8988T (cell line): ENCODE measurements at regions not wholly inside any gene's neighbourhood (a gene's known extent, or its start where the extent isn't known, plus 50 kb on each side); places are given as distances from the start of the nearest gene placed in this dataset.
A peak's percentile ranks its signal among the peaks of the same experiment; 100 is the strongest.

Experiments used
- DNase-seq: peaks from one replicate; pipeline ENCODE4 v3.0.0; 2011

DNA sequence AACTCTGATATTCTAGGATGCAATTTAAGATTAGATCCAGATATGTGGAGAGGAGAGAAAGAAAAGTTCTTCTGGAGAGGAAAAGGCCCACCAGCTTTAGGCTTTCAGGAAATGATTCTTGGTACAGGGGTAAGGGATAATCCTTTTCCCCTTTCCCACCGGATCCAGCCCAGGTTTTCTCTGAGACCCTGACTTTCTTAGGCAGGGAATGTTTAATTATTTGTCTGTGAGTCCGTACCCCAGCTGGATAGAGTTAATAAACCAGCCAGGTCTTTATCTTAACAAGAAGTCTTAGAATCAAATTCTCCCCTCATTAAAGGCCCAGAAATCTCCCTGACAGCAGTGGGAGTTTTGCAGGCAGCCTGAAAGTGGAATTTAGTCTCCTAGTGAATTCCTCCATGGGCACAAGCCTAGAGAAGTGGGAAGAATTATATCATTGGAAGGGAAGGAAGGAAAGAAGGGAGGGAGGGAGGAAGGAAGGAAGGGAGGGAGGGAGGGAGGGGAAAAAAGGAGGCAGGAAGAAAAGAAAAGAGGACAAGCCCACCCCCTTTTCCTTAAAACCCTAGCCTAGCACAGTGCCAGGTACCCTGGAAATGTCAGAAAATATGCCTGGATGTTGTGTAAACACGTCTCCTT lies 189.0 kb downstream of the PLPP3 start:
- no peak for DNase-seq

DNA sequence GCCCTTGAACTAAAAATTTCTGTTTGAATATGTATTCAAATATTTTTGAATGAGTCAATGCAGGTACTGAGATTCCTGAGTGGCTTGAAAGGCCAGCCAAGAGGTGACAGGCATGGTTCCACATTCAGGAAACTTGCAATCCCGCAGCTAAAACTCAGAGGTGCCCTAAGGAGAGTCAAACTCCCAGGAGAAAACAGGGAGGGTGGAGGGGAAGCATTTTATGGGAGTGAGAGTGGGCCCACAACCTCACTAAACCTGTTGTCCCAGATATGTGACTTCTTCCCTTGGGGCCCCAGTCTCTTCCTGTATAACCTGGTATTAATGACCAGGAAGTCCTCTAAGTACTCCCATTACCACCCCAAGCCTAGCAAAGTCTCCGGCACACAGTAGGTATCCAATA lies 189.6 kb downstream of the PLPP3 start:
- no peak for DNase-seq

DNA sequence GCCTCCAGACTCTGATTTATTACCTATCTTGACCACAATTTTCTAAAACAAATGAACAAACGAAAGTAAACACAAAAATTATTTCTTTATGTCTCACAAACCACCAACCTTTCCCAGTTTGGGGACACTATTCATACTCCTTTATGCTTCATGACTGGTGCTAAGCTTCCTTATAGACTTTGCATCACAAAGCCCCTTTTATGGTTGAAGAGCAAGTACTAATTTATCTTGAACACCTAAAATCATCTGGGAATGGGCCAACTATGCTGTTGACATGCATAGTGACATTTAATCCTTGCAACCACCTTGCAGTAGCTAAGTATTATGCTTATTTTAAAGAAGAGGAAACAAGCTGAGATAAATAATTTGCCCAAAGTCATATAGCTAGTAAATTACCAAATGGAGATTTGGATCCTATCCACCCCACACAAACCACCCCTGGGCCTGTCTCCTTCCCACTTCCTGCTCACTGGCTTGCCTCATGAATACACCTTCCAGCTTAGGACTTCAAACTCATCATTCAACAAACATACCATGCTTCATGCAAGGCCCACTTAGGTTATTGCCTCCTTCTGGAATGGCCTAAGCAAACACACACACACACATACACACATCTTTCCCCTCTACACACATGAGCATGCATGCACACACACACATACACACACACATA lies 192.2 kb downstream of the PLPP3 start:
- DNase-seq = no peak

DNA sequence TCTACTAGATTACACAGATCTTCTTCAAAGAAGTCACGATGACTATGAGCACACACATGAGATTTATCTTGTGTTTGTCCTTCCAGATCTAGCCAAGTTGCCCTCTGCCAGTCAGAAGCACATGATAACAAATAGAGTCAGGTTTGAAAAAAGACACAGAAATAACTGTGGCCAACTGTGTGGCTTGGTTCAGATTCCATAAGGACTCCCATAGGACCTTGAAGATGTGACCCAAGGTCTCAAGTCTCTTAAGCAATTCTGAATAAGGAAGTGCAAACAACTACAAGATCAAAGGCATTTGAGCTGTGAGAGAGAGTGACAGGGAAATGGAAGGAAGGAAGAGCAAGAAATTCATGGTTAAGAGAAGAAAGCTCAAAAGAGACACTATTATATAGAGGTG lies 194.0 kb downstream of the PLPP3 start:
- DNase-seq = no peak

DNA sequence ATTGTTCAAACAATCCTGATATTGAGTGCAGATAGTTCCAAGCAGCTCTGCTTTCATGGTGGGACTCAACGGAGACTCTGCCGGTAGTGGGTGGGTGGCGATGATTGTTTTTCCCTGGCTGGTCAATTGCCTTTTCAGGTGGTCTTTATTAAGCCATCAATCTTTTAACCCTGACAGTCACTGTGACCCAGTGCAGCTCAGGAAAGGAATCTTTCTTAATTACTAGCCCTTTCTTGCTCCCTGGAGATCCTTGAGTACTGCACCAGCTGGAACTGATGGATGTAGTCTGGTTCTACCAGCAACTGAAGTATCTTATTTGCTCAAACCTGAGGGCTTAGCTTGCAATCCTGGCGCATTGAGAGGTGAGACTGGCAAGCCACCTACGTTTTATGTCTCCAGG lies 196.4 kb downstream of the PLPP3 start:
- DNase-seq = no peak

DNA sequence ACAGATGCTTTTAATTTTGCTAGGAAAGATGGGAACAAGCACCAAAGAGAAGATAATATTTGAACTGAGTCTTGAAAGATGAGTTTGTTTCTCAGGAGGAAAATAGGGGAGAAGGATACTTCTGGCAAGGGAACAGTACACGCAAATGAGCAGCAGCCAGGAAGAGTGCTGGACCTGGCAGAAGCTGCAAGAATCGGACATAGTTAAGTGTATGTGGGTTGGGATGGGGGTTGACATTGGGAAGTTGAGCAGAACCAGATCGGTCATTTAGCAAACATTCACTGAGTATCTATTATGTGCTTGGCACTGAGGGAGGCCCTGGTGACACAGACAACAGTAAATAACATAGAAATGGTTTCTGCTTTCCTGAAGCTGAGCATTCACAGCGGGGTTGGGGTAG lies 198.8 kb downstream of the PLPP3 start:
- no peak for DNase-seq

DNA sequence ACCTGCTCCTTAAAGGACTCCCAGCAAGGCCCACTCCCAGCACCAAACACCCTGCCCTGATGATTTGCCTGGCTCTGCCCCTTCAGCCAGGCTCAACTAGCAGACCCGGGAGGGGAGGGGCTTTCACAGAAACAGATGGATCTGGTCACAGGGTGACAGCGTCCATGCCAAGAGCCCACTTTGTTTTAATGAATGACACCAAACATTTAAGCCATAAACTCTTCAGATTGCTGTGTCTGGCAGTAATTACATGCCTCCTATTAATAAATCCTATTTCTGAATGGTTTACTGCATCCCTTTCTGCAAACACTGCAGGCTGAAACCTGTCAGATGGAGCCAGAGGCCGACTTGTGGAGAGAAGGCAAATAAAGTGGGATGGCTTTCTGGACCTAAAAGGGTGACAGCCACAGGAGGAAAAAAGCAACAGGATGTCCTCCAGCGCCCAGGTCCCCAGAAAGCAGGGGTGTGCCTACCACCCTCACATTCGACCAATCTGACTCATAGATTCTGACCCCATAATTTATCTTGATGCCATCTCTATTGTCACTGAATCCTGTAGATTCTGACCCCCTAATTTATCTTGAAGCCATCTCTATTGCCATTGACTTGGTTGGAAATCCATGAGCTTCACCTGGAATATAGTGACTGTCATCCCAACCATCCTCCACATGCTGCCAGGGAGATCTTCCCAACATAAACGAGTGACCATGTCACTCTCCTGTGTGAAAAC lies 200.9 kb downstream of the PLPP3 start:
- DNase-seq = no peak

DNA sequence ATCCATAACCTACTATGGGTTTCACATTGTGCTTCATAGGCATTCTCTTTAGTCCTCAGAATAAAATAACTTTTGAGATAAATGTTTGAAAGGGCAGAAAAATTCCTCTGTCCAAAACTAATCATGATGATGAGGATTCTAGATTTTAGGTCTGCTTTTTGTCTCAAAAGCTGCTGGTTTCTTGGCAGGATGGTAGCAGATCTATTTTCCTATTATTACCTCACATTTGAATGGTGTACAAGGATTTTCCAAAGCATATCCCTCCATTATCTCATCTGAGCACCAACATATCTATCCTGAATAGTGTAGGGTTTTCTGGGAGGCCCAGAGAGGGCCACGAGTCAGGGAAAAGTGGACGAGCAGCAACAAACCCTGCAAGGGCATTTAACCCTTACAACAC lies 201.9 kb downstream of the PLPP3 start:
- no peak for DNase-seq

DNA sequence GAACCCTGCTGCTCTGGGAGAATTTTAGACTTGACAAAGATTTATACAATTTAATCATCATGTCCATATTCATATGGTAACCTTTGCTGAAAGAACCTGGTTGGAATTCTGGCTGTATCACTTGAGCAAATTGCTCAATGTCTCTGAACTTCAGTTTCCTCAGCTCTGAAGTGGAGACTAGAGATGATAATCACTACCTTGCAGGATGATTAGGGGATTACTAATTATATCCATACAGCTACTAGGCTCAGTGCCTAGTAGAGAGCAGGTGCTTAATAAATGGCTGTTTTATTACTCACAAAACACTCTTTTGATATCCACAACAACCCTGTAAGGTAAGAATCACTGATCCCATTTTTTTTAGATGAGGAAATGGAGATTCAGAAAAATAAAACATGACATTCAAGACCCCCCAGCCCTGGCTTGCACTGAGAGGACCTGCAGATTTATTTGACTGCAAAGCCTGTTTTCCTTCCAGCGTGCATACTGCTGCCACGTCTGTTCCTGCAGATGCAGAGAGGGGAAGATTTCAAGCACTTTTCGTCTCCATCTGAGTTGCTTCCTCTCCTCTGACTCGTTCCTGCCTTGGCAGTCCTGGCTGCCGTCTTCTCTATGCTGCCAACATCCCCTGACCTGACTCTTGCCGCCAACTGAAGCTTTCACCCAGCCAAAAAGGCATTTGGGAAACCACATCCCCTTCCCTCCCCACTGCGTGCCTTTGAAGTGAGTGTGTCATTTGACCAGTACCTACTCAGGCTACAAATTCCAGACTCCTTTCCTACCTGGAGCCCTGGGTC lies 203.0 kb downstream of the PLPP3 start:
- peak; percentile 34 for DNase-seq

DNA sequence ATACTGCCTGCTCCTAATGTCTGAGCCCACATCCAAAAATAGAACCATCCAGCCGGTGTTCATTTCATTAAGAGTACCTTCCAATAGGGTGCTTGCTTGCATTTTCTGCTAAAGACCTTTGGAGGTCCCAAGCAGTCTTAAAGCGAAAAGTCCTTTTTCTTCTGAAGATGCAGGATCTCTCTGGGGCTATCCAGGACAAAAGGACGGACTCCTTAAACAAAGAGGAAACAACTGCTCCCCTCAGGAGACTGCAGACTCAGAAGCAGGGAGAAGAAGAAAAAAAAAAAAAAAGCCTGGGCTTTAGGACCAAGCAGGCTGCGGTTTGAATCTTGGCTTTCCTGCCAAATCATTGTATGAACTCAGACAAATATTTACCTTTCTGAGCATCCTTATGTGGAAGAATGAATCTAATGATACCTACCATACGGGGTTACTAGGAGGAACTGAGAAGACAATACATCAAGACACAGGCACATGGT lies 204.0 kb downstream of the PLPP3 start:
- DNase-seq = no peak

DNA sequence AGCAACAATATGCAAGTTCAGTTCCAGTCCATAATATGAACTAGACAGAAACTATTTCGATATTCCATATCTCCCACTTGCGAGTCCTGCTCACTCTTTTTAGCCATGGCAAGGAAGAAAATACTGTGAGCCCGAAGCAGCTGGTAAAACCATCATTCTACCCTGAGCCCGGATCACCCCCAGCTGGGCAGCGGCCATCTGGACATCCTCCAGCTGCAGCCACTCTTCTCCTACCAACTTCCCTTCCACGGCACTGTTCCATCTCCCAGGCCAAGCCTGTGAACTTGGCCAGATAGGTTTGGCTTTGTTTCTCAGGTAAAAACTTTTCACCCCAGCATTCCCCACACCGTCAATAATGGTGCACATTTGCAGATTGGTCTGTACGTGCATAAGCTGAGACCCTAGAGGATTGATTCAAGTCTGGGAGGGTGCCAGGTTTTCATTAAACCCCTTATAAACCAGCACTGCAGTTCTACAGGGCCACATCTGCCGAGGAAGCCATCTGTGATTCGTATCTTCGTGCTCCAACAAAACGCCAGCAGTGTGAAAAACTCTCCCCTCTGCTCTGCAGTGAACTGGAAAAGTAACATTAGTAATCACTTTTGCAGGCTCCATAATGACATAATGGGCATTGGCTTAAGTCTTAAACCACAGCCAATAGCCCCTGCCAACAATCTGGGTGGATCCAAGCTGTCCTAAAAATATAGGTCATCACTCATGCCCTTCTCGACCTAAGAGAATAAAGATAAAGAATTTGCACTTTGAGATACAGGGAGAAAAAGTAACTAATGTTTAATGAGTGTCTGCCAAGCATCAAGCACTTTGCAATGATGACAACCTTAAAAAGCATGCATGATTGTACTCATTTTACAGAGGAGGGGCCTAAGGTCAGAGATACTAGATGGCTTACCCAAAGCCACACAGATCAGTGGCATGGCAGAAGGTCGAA lies 205.1 kb downstream of the PLPP3 start:
- no peak for DNase-seq

DNA sequence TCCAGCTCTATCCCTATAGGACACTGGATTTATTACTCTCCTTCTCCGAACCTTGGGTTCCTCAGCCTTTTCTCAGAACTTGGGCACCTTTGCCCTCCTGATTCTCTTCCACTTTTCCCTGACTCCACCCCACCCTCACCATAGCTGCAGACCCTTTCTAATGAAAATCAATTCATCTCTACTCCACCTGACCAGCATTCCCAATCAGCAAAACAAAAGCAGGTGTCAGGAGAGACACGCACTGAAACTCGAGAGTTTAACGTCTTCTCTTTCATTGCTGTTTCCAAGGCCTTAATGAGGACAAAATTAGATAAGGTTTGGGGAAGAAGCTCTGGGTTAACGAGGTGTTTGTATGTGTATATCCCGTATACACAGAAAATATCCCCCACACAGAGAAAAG lies 208.8 kb downstream of the PLPP3 start:
- DNase-seq = no peak

DNA sequence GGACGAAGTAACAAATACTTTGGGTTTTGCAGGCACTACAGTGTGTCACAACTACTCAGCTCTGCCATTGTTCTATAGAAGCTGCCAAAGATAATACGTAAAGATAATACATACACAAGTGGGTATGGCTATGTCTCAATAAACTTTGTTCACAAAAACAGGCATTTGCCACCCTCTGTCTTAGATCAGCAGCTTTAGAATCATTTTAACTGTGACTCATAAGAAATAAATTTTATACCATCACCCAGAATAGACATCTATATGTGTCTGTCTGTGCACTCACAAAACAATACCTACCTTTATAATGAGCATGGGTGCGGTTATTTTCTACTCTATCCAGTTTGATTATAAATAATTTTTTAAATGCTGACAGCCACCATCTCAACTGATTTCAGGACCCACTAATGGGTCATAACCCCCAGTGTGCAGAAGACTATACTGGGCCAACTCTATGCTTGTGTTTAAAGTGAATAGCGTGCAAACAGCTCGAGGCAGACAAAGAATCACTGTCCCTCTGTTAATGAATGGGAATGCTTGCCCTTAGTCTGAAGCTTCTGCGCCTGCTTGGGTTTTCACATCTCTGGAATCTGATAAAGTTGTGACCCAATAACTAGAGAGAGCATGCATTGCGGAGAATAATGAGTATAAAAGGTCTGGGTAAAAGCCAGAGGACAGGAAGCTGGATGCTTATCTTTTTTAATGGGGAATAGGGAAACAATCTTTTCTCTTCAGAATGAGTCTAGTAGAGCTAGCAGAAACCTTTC lies 216.2 kb downstream of the PLPP3 start:
- no peak for DNase-seq

DNA sequence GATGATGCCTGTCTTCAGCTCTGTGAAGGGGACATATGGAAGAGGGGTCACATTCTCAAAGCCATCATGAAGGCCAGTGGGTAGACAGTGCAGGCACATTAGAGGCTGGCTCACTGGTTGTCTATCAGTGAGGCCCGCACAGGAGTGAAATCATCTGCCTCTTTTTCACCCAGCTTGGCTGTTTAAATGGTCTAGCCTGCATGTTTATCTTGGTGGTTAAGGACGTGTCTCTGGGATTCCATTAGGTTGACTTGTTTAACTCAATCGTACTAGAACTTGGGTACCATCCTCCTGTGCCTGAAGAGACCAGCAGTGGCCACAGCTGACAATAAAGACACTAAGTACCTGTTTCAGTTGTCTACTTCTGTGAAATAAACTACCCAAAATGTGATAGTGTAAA lies 219.3 kb downstream of the PLPP3 start:
- no peak for DNase-seq

DNA sequence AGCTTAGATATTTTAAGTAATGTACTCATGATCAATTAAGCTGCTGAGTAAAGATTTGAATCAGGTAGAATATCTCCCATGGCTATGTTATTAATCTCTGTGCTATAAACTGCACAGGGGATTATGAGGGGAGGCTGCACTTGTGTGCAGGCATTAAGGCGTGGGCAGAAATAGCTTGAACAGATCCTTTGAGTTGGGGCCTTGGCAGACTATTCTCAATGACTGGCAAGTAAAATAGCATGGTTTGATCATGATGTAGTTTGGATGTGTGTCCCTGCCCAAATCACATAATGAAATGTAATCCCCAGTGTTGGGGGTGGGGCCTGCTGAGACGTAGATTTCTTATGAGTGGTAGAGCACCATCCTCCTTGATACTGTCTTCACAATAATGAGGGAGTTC lies 220.3 kb downstream of the PLPP3 start:
- no peak for DNase-seq

DNA sequence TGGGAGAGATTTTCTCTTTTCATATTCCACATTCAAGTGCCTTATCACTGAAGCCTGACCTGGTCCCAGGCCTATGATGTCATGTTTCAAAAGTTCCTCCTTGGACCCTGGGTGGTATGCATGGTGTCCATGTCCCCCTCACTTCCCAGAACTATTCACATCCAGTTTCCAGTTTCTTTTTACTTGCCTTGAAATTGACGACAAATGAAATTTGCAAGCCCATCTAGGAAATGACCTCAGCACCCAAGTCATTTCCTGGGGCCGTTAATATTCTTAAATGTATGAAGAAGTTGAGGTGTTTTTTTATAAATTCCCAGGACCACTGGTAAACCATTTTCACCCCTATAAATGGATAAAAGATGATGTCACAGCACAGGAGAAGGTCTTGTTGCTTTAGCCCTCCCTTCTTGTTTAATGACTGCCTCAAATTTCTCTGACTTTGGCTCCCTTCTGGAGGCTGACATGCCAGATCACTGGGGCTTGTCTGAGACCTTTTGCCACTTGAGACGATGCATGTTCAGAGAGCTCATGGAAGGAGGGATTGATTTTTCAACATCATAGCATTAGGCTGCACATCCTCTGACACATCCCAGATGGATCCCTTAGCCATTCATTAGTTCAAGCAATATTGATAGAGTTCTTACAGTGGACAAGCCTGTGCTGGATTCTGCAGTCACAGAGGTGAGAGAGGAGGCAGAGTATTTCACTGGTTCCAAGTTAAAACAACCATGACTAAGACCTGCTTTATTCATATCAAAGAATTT lies 221.3 kb downstream of the PLPP3 start:
- DNase-seq = no peak

DNA sequence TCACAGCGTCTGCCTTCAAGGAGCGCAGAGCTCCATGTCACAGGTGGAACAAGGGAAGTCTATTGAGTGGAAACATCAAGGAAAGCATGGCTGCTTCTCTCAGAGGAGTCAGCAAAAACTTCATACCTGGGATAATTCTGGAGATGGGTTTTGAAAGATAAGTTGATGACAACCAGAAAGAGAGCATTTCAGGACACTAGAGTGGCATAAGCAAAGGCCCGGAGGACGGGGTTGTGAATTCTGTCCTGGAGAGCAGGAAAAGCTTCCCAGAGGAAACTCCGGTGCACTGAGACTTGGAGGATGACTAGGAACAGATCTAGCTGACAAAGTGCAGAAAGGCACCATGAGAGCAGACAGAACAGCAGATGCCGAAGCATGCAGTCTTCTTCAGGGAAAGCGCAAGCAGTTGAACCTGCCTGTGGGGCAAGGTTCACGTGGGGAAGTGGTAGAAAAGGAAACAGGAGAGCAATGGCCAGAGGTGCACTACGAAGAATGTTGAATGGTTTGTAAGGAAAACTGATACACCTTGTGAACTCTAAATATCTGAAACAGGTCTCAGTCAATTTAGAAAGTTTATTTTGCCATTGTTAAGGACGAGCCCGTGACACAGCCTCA lies 222.9 kb downstream of the PLPP3 start:
- DNase-seq = no peak

DNA sequence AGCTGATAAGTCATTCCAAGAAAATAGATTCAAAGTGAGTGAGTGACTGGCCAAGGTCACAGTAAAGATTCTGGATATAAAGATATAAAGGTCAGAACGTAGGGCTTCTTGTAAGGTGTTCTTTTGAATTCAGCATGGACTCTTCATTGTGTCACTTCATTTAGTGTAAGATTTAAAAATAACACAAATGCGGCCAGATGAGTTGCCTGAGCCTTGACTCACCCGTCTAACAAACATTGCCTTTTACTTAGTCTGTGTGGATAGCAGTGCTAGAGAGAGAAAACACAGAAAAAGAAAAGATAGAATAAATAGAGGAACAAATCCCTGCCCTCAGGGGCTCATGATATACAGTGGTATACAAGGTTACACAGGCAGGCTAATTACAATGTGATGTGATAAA lies 223.4 kb downstream of the PLPP3 start:
- DNase-seq = no peak

DNA sequence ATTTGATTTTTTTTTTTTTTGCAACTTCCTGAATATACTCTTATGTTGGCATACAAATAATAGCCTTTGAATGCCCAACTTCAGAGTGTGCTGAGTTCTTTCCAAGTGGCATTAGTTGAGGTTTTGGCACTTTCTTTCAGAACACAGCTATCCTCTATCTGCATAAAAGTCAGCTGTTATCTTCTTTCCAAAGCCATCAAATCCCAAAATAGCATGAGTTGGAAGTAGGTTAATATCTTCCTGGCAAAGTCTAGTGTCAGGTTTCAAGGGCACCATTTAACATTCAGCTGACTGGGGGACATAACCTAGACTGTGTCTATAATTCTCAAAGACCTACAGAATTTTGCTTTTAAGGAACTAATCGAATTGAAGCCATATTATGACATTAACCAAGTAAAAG lies 223.9 kb downstream of the PLPP3 start:
- DNase-seq = no peak

DNA sequence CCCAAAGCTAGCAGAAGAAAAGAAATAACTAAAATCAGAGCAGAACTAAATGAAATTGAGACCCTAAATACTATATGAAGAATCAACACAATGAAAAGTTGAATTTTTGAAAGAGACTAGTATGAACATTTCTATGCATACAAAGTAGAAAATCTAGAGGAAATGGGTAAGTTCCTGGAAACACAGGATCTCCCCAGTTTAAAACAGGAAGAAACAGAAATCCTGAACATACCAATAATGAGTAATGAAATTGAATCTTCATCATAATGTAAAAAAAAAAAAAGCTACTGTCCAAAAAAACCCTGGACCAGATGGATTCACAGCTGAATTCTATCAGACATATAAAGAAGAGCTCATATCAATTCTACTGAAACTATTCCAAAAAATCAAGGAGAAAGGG lies 233.5 kb downstream of the PLPP3 start:
- no peak for DNase-seq
